Brain pericyte (primary cell): ENCODE measurements at regions not wholly inside any gene's neighbourhood (a gene's known extent, or its start where the extent isn't known, plus 50 kb on each side); places are given as distances from the start of the nearest gene placed in this dataset.

ENCODE experiments used
- DNase-seq: peaks from one replicate; pipeline ENCODE4 v3.0.0-alpha.2; 2012; ENCODE audit warnings: low read depth, low spot score

- no peak for DNase-seq
Measured at GRCh38 chr2:104127049-104127770, 726.7 kb upstream of the POU3F3 start.

- DNase-seq = no peak
Measured at GRCh38 chr2:104140361-104140760, 713.6 kb upstream of the POU3F3 start.

GRCh38 chr2:104158191-104158590 is 695.7 kb upstream of the POU3F3 start:
- DNase-seq = no peak

GRCh38 chr2:104163611-104164130 is 690.2 kb upstream of the POU3F3 start:
- no peak for DNase-seq

GRCh38 chr2:104164721-104165252 is 689.1 kb upstream of the POU3F3 start:
- DNase-seq = no peak

GRCh38 chr2:104177179-104177578 is 676.7 kb upstream of the POU3F3 start:
- DNase-seq = no peak

GRCh38 chr2:104179644-104180043 is 674.3 kb upstream of the POU3F3 start:
- DNase-seq = no peak

GRCh38 chr2:104200533-104201168 is 653.3 kb upstream of the POU3F3 start:
- no peak for DNase-seq

- no peak for DNase-seq
Measured at GRCh38 chr2:104213758-104214157, 640.2 kb upstream of the POU3F3 start.

GRCh38 chr2:104215269-104216161 is 638.4 kb upstream of the POU3F3 start:
- DNase-seq = no peak

- no peak for DNase-seq
Measured at GRCh38 chr2:104233591-104233990, 620.3 kb upstream of the POU3F3 start.

GRCh38 chr2:104236491-104236890 is 617.4 kb upstream of the POU3F3 start:
- no peak for DNase-seq

GRCh38 chr2:104240984-104241383 is 612.9 kb upstream of the POU3F3 start:
- DNase-seq = no peak

GRCh38 chr2:104249629-104250028 is 604.3 kb upstream of the POU3F3 start:
- DNase-seq = no peak

GRCh38 chr2:104250635-104251034 is 603.3 kb upstream of the POU3F3 start:
- no peak for DNase-seq

- DNase-seq = no peak
Measured at GRCh38 chr2:104254017-104254416, 599.9 kb upstream of the POU3F3 start.

- no peak for DNase-seq
Measured at GRCh38 chr2:104262714-104263113, 591.2 kb upstream of the POU3F3 start.

- DNase-seq = no peak
Measured at GRCh38 chr2:104279646-104280045, 574.3 kb upstream of the POU3F3 start.

- DNase-seq = no peak
Measured at GRCh38 chr2:104280216-104280615, 573.7 kb upstream of the POU3F3 start.

GRCh38 chr2:104286841-104287240 is 567.1 kb upstream of the POU3F3 start:
- no peak for DNase-seq

GRCh38 chr2:104289651-104290565 is 564.0 kb upstream of the POU3F3 start:
- DNase-seq = no peak
